ENCODE measurements at regions not wholly inside any gene's neighbourhood (a gene's known extent, or its start where the extent isn't known, plus 50 kb on each side); places are given as distances from the start of the nearest gene placed in this dataset.

GRCh38 chr6:90807791-90808701 is 221.2 kb upstream of the MAP3K7 start:
- no peaks in the 10 kb centered on the region for H3K36me3 ChIP-seq
- no peaks in the 10 kb centered on the region for H3K27me3 ChIP-seq
- no peak overlapping the region for H3K27ac ChIP-seq
- no peak overlapping the region for H3K4me3 ChIP-seq
- no peak for TF ChIP-seq POLR2A (IDR thresholded peaks at IDR 0.05)
- TF ChIP-seq CTCF (IDR thresholded peaks at IDR 0.05) = no peak
- no peak for TF ChIP-seq POLR2AphosphoS5 (IDR thresholded peaks at IDR 0.05)
- DNase-seq (ENCODE audit: low spot score in 2 of 2) = no peak
- no peaks in the 10 kb centered on the region for H3K9me3 ChIP-seq
- H3K4me1 ChIP-seq = no peaks in the 10 kb centered on the region
- intact Hi-C loops (cut with DNase I; ENCODE audit: low total_unique reads) = no loop called here

- Histone ChIP-seq H3K27me3 (no peaks in the 10 kb centered on the region), H3K4me1 (no peaks in the 10 kb centered on the region), H3K36me3 (no peaks in the 10 kb centered on the region), H3K27ac (no peak overlapping the region), H3K9me3 (no peaks in the 10 kb centered on the region), H3K4me3 (no peak overlapping the region)
- DNase-seq (ENCODE audit: low spot score in 2 of 2) = no peak
- TF ChIP-seq POLR2A (IDR thresholded peaks at IDR 0.05) (no peak), POLR2AphosphoS5 (IDR thresholded peaks at IDR 0.05) (no peak), CTCF (IDR thresholded peaks at IDR 0.05) (no peak)
- intact Hi-C loops (cut with DNase I; ENCODE audit: low total_unique reads) = no loop called here
These were observed 218.8 kb upstream of the MAP3K7 start for GRCh38 chr6:90805619-90806155.

- intact Hi-C loops (cut with DNase I; ENCODE audit: low total_unique reads) = no loop called here
- Histone ChIP-seq H3K4me3 (no peak overlapping the region), H3K27me3 (no peaks in the 10 kb centered on the region), H3K36me3 (no peaks in the 10 kb centered on the region), H3K27ac (no peak overlapping the region), H3K4me1 (no peaks in the 10 kb centered on the region), H3K9me3 (no peaks in the 10 kb centered on the region)
- TF ChIP-seq POLR2A (IDR thresholded peaks at IDR 0.05) (no peak), POLR2AphosphoS5 (IDR thresholded peaks at IDR 0.05) (no peak)
- no peak for DNase-seq (ENCODE audit: low spot score in 2 of 2)
These were observed 217.1 kb upstream of the MAP3K7 start for GRCh38 chr6:90803956-90804355.

- no peaks in the 10 kb centered on the region for H3K36me3 ChIP-seq
- H3K27ac ChIP-seq = no peak overlapping the region
- H3K4me1 ChIP-seq = no peaks in the 10 kb centered on the region
- H3K27me3 ChIP-seq = no peaks in the 10 kb centered on the region
- no peak for DNase-seq (ENCODE audit: low spot score in 2 of 2)
- intact Hi-C loops (cut with DNase I; ENCODE audit: low total_unique reads) = no loop called here
- no peak overlapping the region for H3K4me3 ChIP-seq
- TF ChIP-seq CTCF (IDR thresholded peaks at IDR 0.05) (no peak), POLR2A (IDR thresholded peaks at IDR 0.05) (no peak), POLR2AphosphoS5 (IDR thresholded peaks at IDR 0.05) (no peak)
- no peaks in the 10 kb centered on the region for H3K9me3 ChIP-seq
These were observed 208.2 kb upstream of the MAP3K7 start for GRCh38 chr6:90795078-90795477.

GRCh38 chr6:90793771-90794170 is 206.9 kb upstream of the MAP3K7 start:
- Histone ChIP-seq H3K27ac (no peak overlapping the region), H3K4me1 (no peaks in the 10 kb centered on the region), H3K36me3 (no peaks in the 10 kb centered on the region), H3K9me3 (no peaks in the 10 kb centered on the region), H3K4me3 (no peak overlapping the region), H3K27me3 (no peaks in the 10 kb centered on the region)
- DNase-seq (ENCODE audit: low spot score in 2 of 2) = no peak
- no peak for TF ChIP-seq POLR2A (IDR thresholded peaks at IDR 0.05)
- intact Hi-C loops (cut with DNase I; ENCODE audit: low total_unique reads) = no loop called here

- Histone ChIP-seq H3K27ac (no peak overlapping the region), H3K27me3 (no peaks in the 10 kb centered on the region), H3K9me3 (no peaks in the 10 kb centered on the region), H3K36me3 (no peaks in the 10 kb centered on the region), H3K4me3 (no peak overlapping the region), H3K4me1 (no peaks in the 10 kb centered on the region)
- intact Hi-C loops (cut with DNase I; ENCODE audit: low total_unique reads) = no loop called here
- DNase-seq (ENCODE audit: low spot score in 2 of 2) = no peak
- TF ChIP-seq POLR2A (IDR thresholded peaks at IDR 0.05) (no peak), POLR2AphosphoS5 (IDR thresholded peaks at IDR 0.05) (no peak), CTCF (IDR thresholded peaks at IDR 0.05) (no peak)
These were observed 203.8 kb upstream of the MAP3K7 start for GRCh38 chr6:90790696-90791095.

All from breast epithelium (tissue), 4 donors.